Esophagus muscularis mucosa (tissue), 3 donors: ENCODE measurements at regions not wholly inside any gene's neighbourhood (a gene's known extent, or its start where the extent isn't known, plus 50 kb on each side); places are given as distances from the start of the nearest gene placed in this dataset.

Source experiments
- POLR2A ChIP-seq: fragments of 450-650 bp; IDR thresholded peaks from one replicate; pipeline ENCODE4 v1.6.1; 2017; ENCODE audit warnings: antibody characterized with exemption, moderate library complexity, mild to moderate bottlenecking, low read depth
- TF ChIP-seq, protein P1 (sequence below), 3 experiments: fragments of 200-600 bp in 2 of 3; fragments of 450-650 bp in 1 of 3; sonication (generic) in 2 of 3; IDR thresholded peaks; one replicate each; pipeline ENCODE4 v1.5.1; 2017 to 2019; ENCODE audit warnings: antibody characterized with exemption in 3 of 3, mild to moderate bottlenecking in 2 of 3, moderate library complexity in 1 of 3

DNA sequence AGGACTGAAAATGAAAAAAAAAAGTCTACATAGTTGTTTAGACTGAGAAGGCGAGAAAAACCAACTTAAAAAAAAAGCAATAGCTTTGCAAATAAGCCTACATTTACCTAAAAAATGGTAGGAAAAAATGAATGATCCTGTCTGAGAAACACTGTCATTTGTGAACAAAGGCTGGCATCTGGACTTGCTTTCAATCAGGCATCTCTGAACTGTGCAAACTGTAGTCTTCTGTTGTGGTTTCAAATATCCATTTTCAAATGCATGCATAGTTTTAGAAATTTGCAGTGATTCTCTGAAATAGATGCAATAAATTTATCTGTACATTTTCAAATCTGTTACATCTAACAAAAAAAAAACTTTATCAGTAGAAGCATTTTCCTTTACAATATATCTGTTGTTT lies 106.1 kb upstream of the LUZP2 start:
- no peak for TF ChIP-seq POLR2A
- TF ChIP-seq, protein P1, sequence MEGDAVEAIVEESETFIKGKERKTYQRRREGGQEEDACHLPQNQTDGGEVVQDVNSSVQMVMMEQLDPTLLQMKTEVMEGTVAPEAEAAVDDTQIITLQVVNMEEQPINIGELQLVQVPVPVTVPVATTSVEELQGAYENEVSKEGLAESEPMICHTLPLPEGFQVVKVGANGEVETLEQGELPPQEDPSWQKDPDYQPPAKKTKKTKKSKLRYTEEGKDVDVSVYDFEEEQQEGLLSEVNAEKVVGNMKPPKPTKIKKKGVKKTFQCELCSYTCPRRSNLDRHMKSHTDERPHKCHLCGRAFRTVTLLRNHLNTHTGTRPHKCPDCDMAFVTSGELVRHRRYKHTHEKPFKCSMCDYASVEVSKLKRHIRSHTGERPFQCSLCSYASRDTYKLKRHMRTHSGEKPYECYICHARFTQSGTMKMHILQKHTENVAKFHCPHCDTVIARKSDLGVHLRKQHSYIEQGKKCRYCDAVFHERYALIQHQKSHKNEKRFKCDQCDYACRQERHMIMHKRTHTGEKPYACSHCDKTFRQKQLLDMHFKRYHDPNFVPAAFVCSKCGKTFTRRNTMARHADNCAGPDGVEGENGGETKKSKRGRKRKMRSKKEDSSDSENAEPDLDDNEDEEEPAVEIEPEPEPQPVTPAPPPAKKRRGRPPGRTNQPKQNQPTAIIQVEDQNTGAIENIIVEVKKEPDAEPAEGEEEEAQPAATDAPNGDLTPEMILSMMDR (IDR thresholded peaks at IDR 0.05), result no peak
